Neural cell (in vitro differentiated cells): ENCODE measurements at regions not wholly inside any gene's neighbourhood (a gene's known extent, or its start where the extent isn't known, plus 50 kb on each side); places are given as distances from the start of the nearest gene placed in this dataset.
"Not testable (repeated sequence)": the region's sequence is repeated elsewhere in the genome, so short reads cannot be mapped to it uniquely, and the experiment has no call there.

Experiments
- H2AFZ ChIP-seq: fragments of 200-600, 300-800 bp; sonication (generic), shearing (Covaris generic); 2 replicates; pipeline ENCODE4 v1.6.0; 2014; ENCODE audit warnings: low read depth, mild to moderate bottlenecking, antibody characterized with exemption, low read length, moderate library complexity
- H3F3A ChIP-seq: fragments of 200-600 bp; shearing (Covaris generic); 2 replicates; pipeline ENCODE4 v1.6.1; 2016; ENCODE audit warnings: mild to moderate bottlenecking, moderate library complexity, mixed read lengths, antibody characterized with exemption, low read length; ENCODE audit not compliant: insufficient read depth, poor library complexity, severe bottlenecking
- H3K27ac ChIP-seq: fragments of 200-600, 300-800 bp; sonication (generic), shearing (Covaris generic); 2 replicates; pipeline ENCODE4 v1.5.1; 2014; ENCODE audit warnings: mild to moderate bottlenecking, low read length, moderate library complexity
- H3K27me3 ChIP-seq: fragments of 300-800, 200-600 bp; sonication (generic), shearing (Covaris generic); 2 replicates; pipeline ENCODE4 v1.6.0; 2014; ENCODE audit warnings: mild to moderate bottlenecking, low read depth, low read length, moderate library complexity; ENCODE audit not compliant: insufficient read depth
- H3K36me3 ChIP-seq: fragments of 300-800, 200-600 bp; sonication (generic), shearing (Covaris generic); 2 replicates; pipeline ENCODE4 v1.5.1; 2014; ENCODE audit warnings: mild to moderate bottlenecking, antibody characterized with exemption, low read length, moderate library complexity; ENCODE audit not compliant: insufficient read depth
- H3K4me2 ChIP-seq: fragments of 300-800, 200-600 bp; sonication (generic), shearing (Covaris generic); 2 replicates; pipeline ENCODE4 v1.6.0; 2014; ENCODE audit warnings: mild to moderate bottlenecking, low read length
- H3K4me3 ChIP-seq: fragments of 300-800, 200-600 bp; sonication (generic), shearing (Covaris generic); 2 replicates; pipeline ENCODE4 v1.5.1; 2014; ENCODE audit warnings: mild to moderate bottlenecking, low read length, moderate library complexity
- H3K79me2 ChIP-seq: fragments of 200-600 bp; shearing (Covaris generic); replicated peaks from 2 replicates; pipeline ENCODE4 v1.6.0; 2014; ENCODE audit warnings: mild to moderate bottlenecking, low read length, moderate library complexity; ENCODE audit not compliant: insufficient read depth
- H3K9ac ChIP-seq: fragments of 300-800, 200-600 bp; sonication (generic), shearing (Covaris generic); 2 replicates; pipeline ENCODE4 v1.6.1; 2016; ENCODE audit warnings: mild to moderate bottlenecking, low read length, mixed read lengths
- H3K9me2 ChIP-seq: fragments of 200-600 bp; shearing (Covaris generic); 2 replicates; pipeline ENCODE4 v1.6.1; 2016; ENCODE audit warnings: mild to moderate bottlenecking, low read length, mixed read lengths; ENCODE audit not compliant: insufficient read depth
- H3K9me3 ChIP-seq: fragments of 200-600, 300-800 bp; sonication (generic), shearing (Covaris generic); 2 replicates; pipeline ENCODE4 v1.6.1; 2016; ENCODE audit warnings: mild to moderate bottlenecking, mixed run types, low read length, moderate library complexity, mixed read lengths
- H4K20me1 ChIP-seq: fragments of 200-600 bp; shearing (Covaris generic); 2 replicates; pipeline ENCODE4 v1.6.1; 2016; ENCODE audit warnings: mild to moderate bottlenecking, mixed run types; ENCODE audit not compliant: insufficient read depth
- EZH2 ChIP-seq: fragments of 200-600, 300-800 bp; shearing (Covaris generic), sonication (generic); IDR thresholded peaks from 2 replicates; pipeline ENCODE4 v1.6.1; 2014; ENCODE audit warnings: antibody characterized with exemption, low read length, borderline replicate concordance, mild to moderate bottlenecking; ENCODE audit not compliant: insufficient read depth, poor library complexity, severe bottlenecking
- MXI1 ChIP-seq: fragments of 450-650 bp; conservative IDR thresholded peaks from 2 replicates; pipeline ENCODE4 v1.6.1; 2014; ENCODE audit warnings: antibody characterized with exemption, mild to moderate bottlenecking; ENCODE audit not compliant: poor library complexity, severe bottlenecking
- POLR2AphosphoS5 ChIP-seq: IDR thresholded peaks from 2 replicates; pipeline ENCODE4 v1.6.1; 2012
- REST ChIP-seq: IDR thresholded peaks from 2 replicates; pipeline ENCODE4 v1.6.1; 2012; ENCODE audit warnings: borderline replicate concordance
- SMC3 ChIP-seq: fragments of 450-650 bp; conservative IDR thresholded peaks from 2 replicates; pipeline ENCODE4 v1.6.1; 2014; ENCODE audit warnings: antibody characterized with exemption, mild to moderate bottlenecking, moderate library complexity; ENCODE audit not compliant: poor library complexity
- TAF1 ChIP-seq: IDR thresholded peaks from 2 replicates; pipeline ENCODE4 v1.6.1; 2012; ENCODE audit warnings: low read depth

- no peak for TF ChIP-seq REST
- no peak for TF ChIP-seq EZH2
- no peak for TF ChIP-seq SMC3
- TF ChIP-seq MXI1, result no peak
- H3K9ac ChIP-seq, result no peak overlapping the region
- no peak overlapping the region for H3K4me3 ChIP-seq
- H3K9me3 ChIP-seq, result no peaks in the 10 kb centered on the region
- no peaks in the 10 kb centered on the region for H3K9me2 ChIP-seq
- H3K79me2 ChIP-seq, result no peaks in the 10 kb centered on the region
- no peaks in the 10 kb centered on the region for H3F3A ChIP-seq
- no peaks in the 10 kb centered on the region for H3K36me3 ChIP-seq
- no peaks in the 10 kb centered on the region for H3K27me3 ChIP-seq
- no peak overlapping the region for H2AFZ ChIP-seq
- H4K20me1 ChIP-seq, result no peaks in the 10 kb centered on the region
- no peak overlapping the region for H3K4me2 ChIP-seq
- no peak overlapping the region for H3K27ac ChIP-seq
Observed at GRCh38 chr3:14267976-14268375, 89.4 kb downstream of the LSM3 start.

- no peaks in the 10 kb centered on the region for H3K79me2 ChIP-seq
- no peaks in the 10 kb centered on the region for H3K27me3 ChIP-seq
- no peak overlapping the region for H3K9ac ChIP-seq
- H4K20me1 ChIP-seq, result no peaks in the 10 kb centered on the region
- H3K9me3 ChIP-seq, result no peaks in the 10 kb centered on the region
- no peaks in the 10 kb centered on the region for H3F3A ChIP-seq
- no peak overlapping the region for H3K4me2 ChIP-seq
- H3K4me3 ChIP-seq, result no peak overlapping the region
- no peak overlapping the region for H2AFZ ChIP-seq
- H3K9me2 ChIP-seq, result no peaks in the 10 kb centered on the region
- no peak overlapping the region for H3K27ac ChIP-seq
- no peak for TF ChIP-seq TAF1
- no peak for TF ChIP-seq POLR2AphosphoS5
- TF ChIP-seq MXI1, result no peak
- no peak for TF ChIP-seq SMC3
- no peaks in the 10 kb centered on the region for H3K36me3 ChIP-seq
Observed at GRCh38 chr3:14268897-14269296, 90.3 kb downstream of the LSM3 start.

- not testable (repeated sequence) for H3K4me3 ChIP-seq, H3K4me2 ChIP-seq, H3K9me3 ChIP-seq, H3K79me2 ChIP-seq, H3K27me3 ChIP-seq, H3K36me3 ChIP-seq, H2AFZ ChIP-seq, H4K20me1 ChIP-seq, H3K9me2 ChIP-seq, H3F3A ChIP-seq, H3K27ac ChIP-seq, H3K9ac ChIP-seq
Observed at GRCh38 chr3:14272041-14272958, 93.7 kb downstream of the LSM3 start.

- H2AFZ ChIP-seq, H3K36me3 ChIP-seq, H3K27ac ChIP-seq, H3K9me2 ChIP-seq, H3K79me2 ChIP-seq, H3F3A ChIP-seq, H3K27me3 ChIP-seq, H3K4me3 ChIP-seq, H3K9ac ChIP-seq, H4K20me1 ChIP-seq, H3K9me3 ChIP-seq, H3K4me2 ChIP-seq: not testable (repeated sequence)
Observed at GRCh38 chr3:14272959-14273560, 94.4 kb downstream of the LSM3 start.
